SK-N-SH (cell line): ENCODE measurements at regions not wholly inside any gene's neighbourhood (a gene's known extent, or its start where the extent isn't known, plus 50 kb on each side); places are given as distances from the start of the nearest gene placed in this dataset.

Experiments
- CTCF ChIA-PET: fragments of 300-600, 350-600 bp; formaldehyde crosslinking; extraction: SDS; loops from one replicate; lab custom pipeline; 2021; lab: Yijun Ruan, JAX
- POLR2A ChIA-PET: fragments of 350-600 bp; sonication (Branson Sonifier 250); formaldehyde crosslinking; extraction: SDS; loops from one replicate; lab custom pipeline; 2020; ENCODE audit warnings: antibody characterized with exemption, inconsistent platforms; lab: Yijun Ruan, JAX
- DNase-seq: peaks from one replicate; pipeline ENCODE4 v3.0.0; 2012
- H2AFZ ChIP-seq: fragments of 200-600 bp; sonication (generic); 2 replicates; pipeline ENCODE4 v1.8.1; 2016; ENCODE audit warnings: antibody characterized with exemption, mild to moderate bottlenecking, low read depth
- H3F3A ChIP-seq: fragments of 200-600 bp; sonication (generic); replicated peaks from 2 replicates; pipeline ENCODE3; 2016; ENCODE audit warnings: antibody characterized with exemption, mild to moderate bottlenecking; ENCODE audit not compliant: insufficient read depth
- H3K27ac ChIP-seq, 2 experiments: fragments of 200-500 bp in 1 of 2; fragments of 200-600 bp in 1 of 2; sonication (Bioruptor generic) in 1 of 2; sonication (generic), shearing (Covaris generic) in 1 of 2; 2 replicates each; pipeline versions ENCODE4 v1.5.1 to v1.6.1; 2014 to 2016; ENCODE audit warnings: low read depth in 2 of 2, inconsistent platforms in 1 of 2, low read length in 1 of 2, mild to moderate bottlenecking in 1 of 2, mixed read lengths in 1 of 2
- H3K27me3 ChIP-seq: fragments of 200-600 bp; sonication (generic), shearing (Covaris generic); 2 replicates; pipeline ENCODE4 v1.6.1; 2016; ENCODE audit warnings: mixed run types; ENCODE audit not compliant: insufficient read depth
- H3K36me3 ChIP-seq, 2 experiments: fragments of 200-500 bp in 1 of 2; fragments of 200-600 bp in 1 of 2; sonication (Bioruptor generic) in 1 of 2; sonication (generic) in 1 of 2; replicated peaks in 1 of 2; 2 replicates each; pipeline versions ENCODE3 to v1.5.1; 2014 to 2016; ENCODE audit warnings: low read length in 1 of 2, mild to moderate bottlenecking in 1 of 2; ENCODE audit not compliant: insufficient read depth in 2 of 2, control insufficient read depth in 1 of 2
- H3K4me1 ChIP-seq, 2 experiments: fragments of 200-500 bp in 1 of 2; fragments of 200-600 bp in 1 of 2; sonication (Bioruptor generic) in 1 of 2; sonication (generic), shearing (Covaris generic) in 1 of 2; 2 replicates each; pipeline versions ENCODE4 v1.5.1 to v1.6.1; 2014 to 2016; ENCODE audit warnings: low read depth in 1 of 2, low read length in 1 of 2, mixed run types in 1 of 2; ENCODE audit not compliant: insufficient read depth in 2 of 2, control insufficient read depth in 1 of 2
- H3K4me2 ChIP-seq: fragments of 200-600 bp; sonication (generic), shearing (Covaris generic); 2 replicates; pipeline ENCODE4 v1.6.1; 2017; ENCODE audit warnings: mixed run types
- H3K4me3 ChIP-seq, 2 experiments: fragments of 200-500 bp in 1 of 2; fragments of 200-600 bp in 1 of 2; sonication (Bioruptor generic) in 1 of 2; sonication (generic), shearing (Covaris generic) in 1 of 2; 2 replicates each; pipeline versions ENCODE4 v1.5.1 to v1.8.1; 2014 to 2016; ENCODE audit warnings: low read depth in 2 of 2, inconsistent platforms in 1 of 2, low read length in 1 of 2, mild to moderate bottlenecking in 1 of 2, mixed read lengths in 1 of 2, moderate library complexity in 1 of 2
- H3K79me2 ChIP-seq: fragments of 200-600 bp; sonication (generic); 2 replicates; pipeline ENCODE4 v1.8.1; 2017; ENCODE audit warnings: mild to moderate bottlenecking; ENCODE audit not compliant: insufficient read depth
- H3K9ac ChIP-seq: fragments of 200-600 bp; sonication (generic); 2 replicates; pipeline ENCODE4 v1.6.1; 2017; ENCODE audit warnings: mixed run types
- H3K9me2 ChIP-seq: fragments of 200-600 bp; sonication (generic); 2 replicates; pipeline ENCODE4 v1.6.1; 2017; ENCODE audit warnings: mixed run types
- H3K9me3 ChIP-seq: fragments of 200-600 bp; sonication (generic); 2 replicates; pipeline ENCODE4 v1.6.1; 2017; ENCODE audit warnings: mixed run types, mild to moderate bottlenecking, moderate library complexity
- H4K20me1 ChIP-seq: fragments of 200-600 bp; sonication (generic); 2 replicates; pipeline ENCODE4 v1.6.1; 2017; ENCODE audit warnings: mild to moderate bottlenecking, mixed run types; ENCODE audit not compliant: insufficient read depth
- CHD2 ChIP-seq: fragments of 150-350 bp; IDR thresholded peaks from 2 replicates; pipeline ENCODE4 v1.6.1; 2018; ENCODE audit warnings: low read length; ENCODE audit not compliant: partially characterized antibody
- ELF1 ChIP-seq: IDR thresholded peaks from 2 replicates; pipeline ENCODE4 v1.4.0; 2012
- FOXJ3 ChIP-seq: sonication (generic); formaldehyde crosslinking; IDR thresholded peaks from 2 replicates; pipeline ENCODE4 v1.5.1; 2020; ENCODE audit warnings: mild to moderate bottlenecking, missing genetic modification reagents
- FOXM1 ChIP-seq: IDR thresholded peaks from 2 replicates; pipeline ENCODE4 v1.4.0; 2012; ENCODE audit warnings: low read depth, mild to moderate bottlenecking
- JUND ChIP-seq: IDR thresholded peaks from 2 replicates; pipeline ENCODE4 v1.4.0; 2012
- NFIC ChIP-seq: IDR thresholded peaks from 2 replicates; pipeline ENCODE4 v1.4.0; 2012; ENCODE audit warnings: borderline replicate concordance
- RCOR1 ChIP-seq: fragments of 150-350 bp; IDR thresholded peaks from 2 replicates; pipeline ENCODE4 v1.6.1; 2017; ENCODE audit warnings: antibody characterized with exemption, low read length
- TCF12 ChIP-seq: IDR thresholded peaks from 2 replicates; pipeline ENCODE4 v1.4.0; 2012
- WGBS: methylation state at CpG from one replicate; pipeline ENCODE4 v1.1.6; 2017; ENCODE audit warnings: low lambda C conversion rate; 5-methylcytosine and 5-hydroxymethylcytosine counted together
- TF ChIP-seq, protein P1 (sequence below): fragments of 200-600 bp; sonication (generic); IDR thresholded peaks from 2 replicates; pipeline ENCODE4 v1.6.1; 2017; ENCODE audit warnings: antibody characterized with exemption, mild to moderate bottlenecking, moderate library complexity
- TF ChIP-seq, protein P2 (sequence below): fragments of 150-350 bp; IDR thresholded peaks from 2 replicates; pipeline ENCODE4 v1.6.1; 2016; ENCODE audit warnings: mild to moderate bottlenecking, low read depth, low read length
- TF ChIP-seq, protein P3 (sequence below): IDR thresholded peaks from 2 replicates; pipeline ENCODE4 v1.4.0; 2012; ENCODE audit warnings: low read depth
- TF ChIP-seq, protein P4 (sequence below): IDR thresholded peaks from 2 replicates; pipeline ENCODE4 v1.6.1; 2012; ENCODE audit warnings: mild to moderate bottlenecking, low read depth, low read length, moderate library complexity
- TF ChIP-seq, protein P5 (sequence below): IDR thresholded peaks from 2 replicates; pipeline ENCODE4 v1.4.0; 2012; ENCODE audit warnings: low read depth, borderline replicate concordance
- TF ChIP-seq, protein P6 (sequence below): IDR thresholded peaks from 2 replicates; pipeline ENCODE4; 2012

DNA sequence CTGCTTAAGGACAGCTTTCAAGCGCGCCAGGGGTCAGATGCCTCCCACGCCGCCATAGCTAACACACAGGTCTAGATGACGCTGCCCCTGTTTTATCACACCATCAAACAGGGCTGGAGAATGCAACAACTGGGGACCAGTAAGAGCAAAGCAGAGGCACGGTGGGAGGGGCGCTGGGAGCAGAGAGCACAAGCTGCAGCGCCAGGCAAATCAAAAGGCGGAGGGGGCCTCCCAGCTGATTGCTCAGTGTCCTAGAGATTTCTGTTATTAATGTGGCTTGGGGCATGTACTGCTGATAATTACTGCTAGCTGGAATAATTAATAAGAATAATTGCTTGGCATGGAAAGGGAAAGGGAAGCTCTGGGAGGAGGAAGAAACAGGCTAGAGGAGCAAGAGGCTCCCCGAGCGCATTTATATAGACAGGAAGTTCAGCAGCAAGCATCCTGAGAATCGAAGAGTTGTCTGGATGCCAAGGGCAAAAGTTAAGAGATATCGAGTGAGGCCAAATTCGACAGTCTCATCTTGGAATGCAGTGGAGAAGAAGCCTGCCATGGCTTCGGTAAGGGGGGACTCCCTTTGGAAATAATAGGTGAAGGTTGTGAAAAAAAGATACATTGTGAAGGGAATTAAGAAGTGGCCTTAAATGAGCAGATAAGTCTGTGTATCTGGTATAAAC, 104.5 kb upstream of the ZNF521 start:
- H3K79me2 ChIP-seq, result no peaks in the 10 kb centered on the region
- TF ChIP-seq, protein P1, sequence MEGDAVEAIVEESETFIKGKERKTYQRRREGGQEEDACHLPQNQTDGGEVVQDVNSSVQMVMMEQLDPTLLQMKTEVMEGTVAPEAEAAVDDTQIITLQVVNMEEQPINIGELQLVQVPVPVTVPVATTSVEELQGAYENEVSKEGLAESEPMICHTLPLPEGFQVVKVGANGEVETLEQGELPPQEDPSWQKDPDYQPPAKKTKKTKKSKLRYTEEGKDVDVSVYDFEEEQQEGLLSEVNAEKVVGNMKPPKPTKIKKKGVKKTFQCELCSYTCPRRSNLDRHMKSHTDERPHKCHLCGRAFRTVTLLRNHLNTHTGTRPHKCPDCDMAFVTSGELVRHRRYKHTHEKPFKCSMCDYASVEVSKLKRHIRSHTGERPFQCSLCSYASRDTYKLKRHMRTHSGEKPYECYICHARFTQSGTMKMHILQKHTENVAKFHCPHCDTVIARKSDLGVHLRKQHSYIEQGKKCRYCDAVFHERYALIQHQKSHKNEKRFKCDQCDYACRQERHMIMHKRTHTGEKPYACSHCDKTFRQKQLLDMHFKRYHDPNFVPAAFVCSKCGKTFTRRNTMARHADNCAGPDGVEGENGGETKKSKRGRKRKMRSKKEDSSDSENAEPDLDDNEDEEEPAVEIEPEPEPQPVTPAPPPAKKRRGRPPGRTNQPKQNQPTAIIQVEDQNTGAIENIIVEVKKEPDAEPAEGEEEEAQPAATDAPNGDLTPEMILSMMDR, result no peak
- no peak for TF ChIP-seq ELF1
- TF ChIP-seq, protein P2, sequence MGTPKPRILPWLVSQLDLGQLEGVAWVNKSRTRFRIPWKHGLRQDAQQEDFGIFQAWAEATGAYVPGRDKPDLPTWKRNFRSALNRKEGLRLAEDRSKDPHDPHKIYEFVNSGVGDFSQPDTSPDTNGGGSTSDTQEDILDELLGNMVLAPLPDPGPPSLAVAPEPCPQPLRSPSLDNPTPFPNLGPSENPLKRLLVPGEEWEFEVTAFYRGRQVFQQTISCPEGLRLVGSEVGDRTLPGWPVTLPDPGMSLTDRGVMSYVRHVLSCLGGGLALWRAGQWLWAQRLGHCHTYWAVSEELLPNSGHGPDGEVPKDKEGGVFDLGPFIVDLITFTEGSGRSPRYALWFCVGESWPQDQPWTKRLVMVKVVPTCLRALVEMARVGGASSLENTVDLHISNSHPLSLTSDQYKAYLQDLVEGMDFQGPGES, result no peak
- TF ChIP-seq, protein P3, sequence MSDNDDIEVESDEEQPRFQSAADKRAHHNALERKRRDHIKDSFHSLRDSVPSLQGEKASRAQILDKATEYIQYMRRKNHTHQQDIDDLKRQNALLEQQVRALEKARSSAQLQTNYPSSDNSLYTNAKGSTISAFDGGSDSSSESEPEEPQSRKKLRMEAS, result no peak
- TF ChIP-seq, protein P4, sequence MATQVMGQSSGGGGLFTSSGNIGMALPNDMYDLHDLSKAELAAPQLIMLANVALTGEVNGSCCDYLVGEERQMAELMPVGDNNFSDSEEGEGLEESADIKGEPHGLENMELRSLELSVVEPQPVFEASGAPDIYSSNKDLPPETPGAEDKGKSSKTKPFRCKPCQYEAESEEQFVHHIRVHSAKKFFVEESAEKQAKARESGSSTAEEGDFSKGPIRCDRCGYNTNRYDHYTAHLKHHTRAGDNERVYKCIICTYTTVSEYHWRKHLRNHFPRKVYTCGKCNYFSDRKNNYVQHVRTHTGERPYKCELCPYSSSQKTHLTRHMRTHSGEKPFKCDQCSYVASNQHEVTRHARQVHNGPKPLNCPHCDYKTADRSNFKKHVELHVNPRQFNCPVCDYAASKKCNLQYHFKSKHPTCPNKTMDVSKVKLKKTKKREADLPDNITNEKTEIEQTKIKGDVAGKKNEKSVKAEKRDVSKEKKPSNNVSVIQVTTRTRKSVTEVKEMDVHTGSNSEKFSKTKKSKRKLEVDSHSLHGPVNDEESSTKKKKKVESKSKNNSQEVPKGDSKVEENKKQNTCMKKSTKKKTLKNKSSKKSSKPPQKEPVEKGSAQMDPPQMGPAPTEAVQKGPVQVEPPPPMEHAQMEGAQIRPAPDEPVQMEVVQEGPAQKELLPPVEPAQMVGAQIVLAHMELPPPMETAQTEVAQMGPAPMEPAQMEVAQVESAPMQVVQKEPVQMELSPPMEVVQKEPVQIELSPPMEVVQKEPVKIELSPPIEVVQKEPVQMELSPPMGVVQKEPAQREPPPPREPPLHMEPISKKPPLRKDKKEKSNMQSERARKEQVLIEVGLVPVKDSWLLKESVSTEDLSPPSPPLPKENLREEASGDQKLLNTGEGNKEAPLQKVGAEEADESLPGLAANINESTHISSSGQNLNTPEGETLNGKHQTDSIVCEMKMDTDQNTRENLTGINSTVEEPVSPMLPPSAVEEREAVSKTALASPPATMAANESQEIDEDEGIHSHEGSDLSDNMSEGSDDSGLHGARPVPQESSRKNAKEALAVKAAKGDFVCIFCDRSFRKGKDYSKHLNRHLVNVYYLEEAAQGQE, result no peak
- TF ChIP-seq FOXM1, result no peak
- TF ChIP-seq TCF12, result no peak
- no peak for TF ChIP-seq RCOR1
- TF ChIP-seq NFIC, result no peak
- no peak for TF ChIP-seq JUND
- TF ChIP-seq CHD2, result no peak
- TF ChIP-seq, protein P5, sequence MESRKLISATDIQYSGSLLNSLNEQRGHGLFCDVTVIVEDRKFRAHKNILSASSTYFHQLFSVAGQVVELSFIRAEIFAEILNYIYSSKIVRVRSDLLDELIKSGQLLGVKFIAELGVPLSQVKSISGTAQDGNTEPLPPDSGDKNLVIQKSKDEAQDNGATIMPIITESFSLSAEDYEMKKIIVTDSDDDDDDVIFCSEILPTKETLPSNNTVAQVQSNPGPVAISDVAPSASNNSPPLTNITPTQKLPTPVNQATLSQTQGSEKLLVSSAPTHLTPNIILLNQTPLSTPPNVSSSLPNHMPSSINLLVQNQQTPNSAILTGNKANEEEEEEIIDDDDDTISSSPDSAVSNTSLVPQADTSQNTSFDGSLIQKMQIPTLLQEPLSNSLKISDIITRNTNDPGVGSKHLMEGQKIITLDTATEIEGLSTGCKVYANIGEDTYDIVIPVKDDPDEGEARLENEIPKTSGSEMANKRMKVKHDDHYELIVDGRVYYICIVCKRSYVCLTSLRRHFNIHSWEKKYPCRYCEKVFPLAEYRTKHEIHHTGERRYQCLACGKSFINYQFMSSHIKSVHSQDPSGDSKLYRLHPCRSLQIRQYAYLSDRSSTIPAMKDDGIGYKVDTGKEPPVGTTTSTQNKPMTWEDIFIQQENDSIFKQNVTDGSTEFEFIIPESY, result no peak
- TF ChIP-seq, protein P6, sequence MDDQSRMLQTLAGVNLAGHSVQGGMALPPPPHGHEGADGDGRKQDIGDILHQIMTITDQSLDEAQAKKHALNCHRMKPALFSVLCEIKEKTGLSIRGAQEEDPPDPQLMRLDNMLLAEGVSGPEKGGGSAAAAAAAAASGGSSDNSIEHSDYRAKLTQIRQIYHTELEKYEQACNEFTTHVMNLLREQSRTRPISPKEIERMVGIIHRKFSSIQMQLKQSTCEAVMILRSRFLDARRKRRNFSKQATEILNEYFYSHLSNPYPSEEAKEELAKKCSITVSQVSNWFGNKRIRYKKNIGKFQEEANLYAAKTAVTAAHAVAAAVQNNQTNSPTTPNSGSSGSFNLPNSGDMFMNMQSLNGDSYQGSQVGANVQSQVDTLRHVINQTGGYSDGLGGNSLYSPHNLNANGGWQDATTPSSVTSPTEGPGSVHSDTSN, result no peak
- TF ChIP-seq FOXJ3 (CRISPR knock-in tag), result no peak
- no peak for DNase-seq
- no peaks in the 10 kb centered on the region for H4K20me1 ChIP-seq
- no peak overlapping the region for H3K9ac ChIP-seq
- peaks cover 0 to 11% of the 10 kb centered on the region in 2 experiments; a peak in 1 of 4 replicates for H3K4me1 ChIP-seq
- no peak overlapping the region for H3K4me3 ChIP-seq
- H2AFZ ChIP-seq, result no peak overlapping the region
- POLR2A ChIA-PET, result no interaction called here
- WGBS, result 66% methylated on average over 11 of the region's 15 CpGs
- H3K27me3 ChIP-seq, result no peaks in the 10 kb centered on the region
- no peaks in the 10 kb centered on the region for H3F3A ChIP-seq
- no peak overlapping the region for H3K27ac ChIP-seq
- H3K9me2 ChIP-seq, result no peaks in the 10 kb centered on the region
- no peaks in the 10 kb centered on the region for H3K9me3 ChIP-seq
- no peaks in the 10 kb centered on the region for H3K36me3 ChIP-seq
- CTCF ChIA-PET, result interaction anchor here (2.0 kb wide), 1 partner anchor 26 kb away, joined by 6 read pairs; no protein-coding TSS in a partner anchor
- H3K4me2 ChIP-seq, result no peak overlapping the region
